ENCODE measurements at regions not wholly inside any gene's neighbourhood (a gene's known extent, or its start where the extent isn't known, plus 50 kb on each side); places are given as distances from the start of the nearest gene placed in this dataset.

GRCh38 chr5:17056141-17056631 lies 120.1 kb upstream of the MYO10 start:
- TF ChIP-seq SMC3 (IDR thresholded peaks at IDR 0.05; ENCODE audit: low read depth, low read length) (no peak), RFX5 (IDR thresholded peaks at IDR 0.05; ENCODE audit: low read length) (no peak), TEAD4 (IDR thresholded peaks at IDR 0.05; ENCODE audit: borderline replicate concordance, insufficient read depth) (no peak), CHD2 (IDR thresholded peaks at IDR 0.05; ENCODE audit: low read length, partially characterized antibody) (no peak), EP300 (IDR thresholded peaks at IDR 0.05; ENCODE audit: borderline replicate concordance in 1 of 2, low read depth in 1 of 2, low read length in 1 of 2) (no peak), CTCF (IDR thresholded peaks at IDR 0.05) (no peak)

Measured in SK-N-SH (cell line).